ENCODE measurements at regions not wholly inside any gene's neighbourhood (a gene's known extent, or its start where the extent isn't known, plus 50 kb on each side); places are given as distances from the start of the nearest gene placed in this dataset.

DNA sequence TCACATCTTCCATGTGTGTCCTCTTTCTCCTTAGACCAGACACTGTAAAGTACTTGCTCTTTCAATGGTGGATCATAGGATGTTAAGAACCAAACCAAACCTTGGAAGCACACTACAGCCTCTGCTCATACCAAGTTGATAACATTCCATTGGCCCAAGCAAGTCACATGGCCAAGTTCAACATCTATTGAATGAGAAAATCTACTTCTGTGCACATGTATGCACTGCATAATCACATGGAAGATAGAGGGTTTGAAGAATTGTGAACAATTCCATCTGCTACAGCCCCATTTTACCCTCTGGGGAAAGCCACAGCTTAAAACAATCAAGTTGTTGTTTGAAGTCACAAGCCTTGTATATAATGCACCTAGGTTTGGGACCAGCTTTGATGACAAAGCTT is 68.2 kb downstream of the MFAP3 start:
- no peak for DNase-seq (ENCODE audit: low read depth)
- H3K4me3 ChIP-seq (ENCODE audit: low read depth, low read length): no peak overlapping the region

DNA sequence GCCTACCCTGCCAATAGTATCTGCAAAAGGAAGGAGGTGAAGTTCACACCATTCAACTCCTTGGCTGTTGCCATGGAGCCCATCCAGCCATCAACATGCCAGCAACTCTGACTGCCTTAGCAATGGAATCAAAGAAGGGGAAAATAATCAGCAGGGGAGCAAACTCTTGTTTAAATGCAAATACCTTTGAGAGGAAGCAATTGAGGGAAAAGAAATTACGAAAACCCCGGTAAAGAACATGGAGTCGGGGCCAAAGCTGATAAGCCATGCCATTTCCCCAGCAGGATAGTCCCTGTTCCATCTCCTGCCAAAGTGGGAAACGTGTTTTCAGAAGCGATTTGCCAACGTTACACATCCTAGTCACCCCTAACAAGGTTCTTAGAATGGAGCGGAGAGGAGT is 69.0 kb downstream of the MFAP3 start:
- DNase-seq (ENCODE audit: low read depth): no peak

DNA sequence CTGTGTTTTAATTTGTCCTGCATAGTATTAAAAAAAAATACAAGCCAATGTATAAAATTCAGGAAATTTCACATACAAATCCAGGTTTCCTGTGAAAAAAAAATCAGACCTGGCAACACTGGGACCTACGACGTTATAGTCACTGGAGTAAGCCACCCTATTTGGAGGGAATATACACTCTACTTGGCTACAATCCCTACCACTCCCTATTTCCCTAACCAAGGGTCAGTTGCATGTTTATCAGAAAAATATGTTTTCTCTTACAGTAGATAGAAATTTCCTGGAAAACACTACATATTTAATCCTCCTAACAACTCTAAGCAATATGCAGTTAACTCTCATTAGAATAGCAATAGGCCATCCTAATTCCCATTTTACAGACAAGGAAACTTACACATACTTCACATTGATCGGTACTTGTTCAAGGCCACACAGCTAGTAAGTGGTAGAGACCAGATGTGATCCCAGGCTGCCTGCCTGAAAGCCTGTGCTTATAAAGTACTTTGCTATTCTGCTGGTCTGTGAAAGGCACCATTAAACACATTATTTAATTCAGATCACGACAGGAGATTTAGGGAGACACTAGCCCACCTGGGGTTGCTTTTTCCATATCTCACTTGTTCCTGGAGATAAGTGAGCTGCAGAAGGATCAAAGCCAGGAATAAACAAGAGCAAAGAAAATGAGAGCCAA is 70.8 kb downstream of the MFAP3 start:
- no peak for DNase-seq (ENCODE audit: low read depth)
- H3K4me3 ChIP-seq (ENCODE audit: low read depth, low read length): no peak overlapping the region

More for the DNA sequence above, 69.0 kb downstream of the MFAP3 start:
- no peak overlapping the region for H3K4me3 ChIP-seq (ENCODE audit: low read depth, low read length)

DNA sequence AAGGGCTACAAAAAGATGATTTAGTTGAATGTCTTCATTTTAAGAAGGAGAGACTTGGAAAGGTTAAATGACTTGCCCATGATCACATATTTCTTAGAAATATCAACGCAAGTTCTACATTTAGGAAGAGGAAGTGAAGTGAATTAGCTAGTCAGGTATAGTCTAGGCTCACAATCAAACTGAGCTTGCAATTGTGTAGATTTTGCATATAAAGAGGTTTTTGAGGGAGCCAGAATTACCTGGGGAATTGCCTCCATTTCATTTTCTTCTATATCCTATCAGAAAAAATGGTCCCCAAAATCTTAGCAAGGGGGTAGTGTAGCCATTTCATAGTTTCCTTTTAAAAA is 71.3 kb downstream of the MFAP3 start:
- DNase-seq (ENCODE audit: low read depth): no peak
- no peak overlapping the region for H3K4me3 ChIP-seq (ENCODE audit: low read depth, low read length)

DNA sequence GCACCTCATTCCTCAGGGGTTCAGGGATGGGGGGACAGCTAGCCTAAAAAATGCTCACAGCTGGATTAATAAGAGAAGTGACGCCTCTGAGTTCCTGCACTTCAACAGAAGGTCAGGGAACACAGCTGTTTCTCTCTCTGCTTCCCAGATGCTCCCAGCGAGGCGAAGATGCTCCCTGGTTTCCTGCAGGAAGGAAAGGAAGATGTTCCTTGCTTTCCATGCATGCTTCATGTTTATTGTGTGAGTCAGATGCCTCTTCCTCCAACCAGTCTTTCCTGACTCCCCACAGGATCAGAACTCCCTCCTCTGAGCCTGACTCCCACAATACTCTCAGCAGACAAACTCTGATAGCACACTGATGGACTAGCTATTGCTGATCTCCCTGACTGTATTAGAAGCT is 71.9 kb downstream of the MFAP3 start:
- DNase-seq (ENCODE audit: low read depth): no peak
- no peak overlapping the region for H3K4me3 ChIP-seq (ENCODE audit: low read depth, low read length)

DNA sequence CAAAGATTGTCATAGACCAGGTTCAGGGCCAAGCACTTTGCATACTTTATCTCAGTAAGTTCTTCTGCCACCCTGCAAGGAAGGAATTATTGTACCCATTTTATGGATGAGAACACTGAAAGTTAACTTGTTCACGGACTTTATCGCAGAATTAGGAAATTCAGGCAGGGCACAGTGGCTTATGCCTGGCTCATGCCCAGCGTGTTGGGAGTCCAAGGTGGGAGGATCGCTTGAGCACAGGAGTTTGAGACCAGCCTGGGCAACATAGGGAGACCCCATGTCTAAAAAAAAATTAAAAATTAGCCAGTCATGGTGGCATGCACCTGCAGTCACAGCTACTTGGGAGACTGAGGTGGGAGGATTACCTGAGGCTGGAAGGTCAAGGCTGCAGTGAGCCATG is 72.4 kb downstream of the MFAP3 start:
- no peak overlapping the region for H3K4me3 ChIP-seq (ENCODE audit: low read depth, low read length)
- DNase-seq (ENCODE audit: low read depth): no peak

DNA sequence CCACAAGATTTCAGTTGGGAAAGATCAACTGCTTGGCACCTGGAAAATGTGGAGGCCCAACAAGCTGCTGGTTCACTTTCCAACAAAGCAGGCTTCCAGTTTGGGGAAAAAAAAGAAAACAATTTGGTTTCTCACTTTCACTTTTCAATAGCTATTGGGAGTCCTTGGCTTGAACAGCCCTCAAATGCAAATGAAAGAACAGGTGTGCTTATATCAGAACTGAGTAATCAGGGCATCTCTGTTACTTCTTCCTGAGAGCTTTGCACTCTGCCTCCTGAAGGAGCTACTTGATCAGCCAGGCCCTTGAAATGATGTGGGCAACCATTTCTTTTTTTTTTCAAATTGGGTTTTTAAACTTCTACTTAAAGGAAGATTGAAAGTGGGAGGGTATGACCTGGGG is 73.5 kb downstream of the MFAP3 start:
- no peak for DNase-seq (ENCODE audit: low read depth)
- H3K4me3 ChIP-seq (ENCODE audit: low read depth, low read length): no peak overlapping the region

DNA sequence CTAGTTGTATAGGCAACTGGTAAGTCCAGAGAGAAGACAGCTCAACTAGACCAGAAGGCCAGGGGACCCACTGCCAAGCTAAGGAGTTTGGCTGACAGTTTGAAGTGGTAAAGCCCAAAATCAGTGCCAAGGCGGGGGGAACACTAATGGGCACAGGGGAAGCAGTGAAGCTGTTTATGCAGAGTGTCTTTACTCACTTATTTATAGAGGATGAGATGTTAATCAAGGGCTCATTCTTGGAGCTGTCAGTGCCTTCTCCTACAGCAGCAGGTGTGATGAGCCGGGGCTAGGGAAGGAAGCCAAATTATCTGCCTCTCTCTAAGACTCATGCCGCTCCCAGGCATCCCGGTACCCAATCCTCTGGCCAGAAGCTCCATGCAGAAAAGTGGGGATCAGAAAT is 75.2 kb upstream of the GALNT10 start:
- H3K4me3 ChIP-seq (ENCODE audit: low read depth, low read length): no peak overlapping the region
- no peak for DNase-seq (ENCODE audit: low read depth)

DNA sequence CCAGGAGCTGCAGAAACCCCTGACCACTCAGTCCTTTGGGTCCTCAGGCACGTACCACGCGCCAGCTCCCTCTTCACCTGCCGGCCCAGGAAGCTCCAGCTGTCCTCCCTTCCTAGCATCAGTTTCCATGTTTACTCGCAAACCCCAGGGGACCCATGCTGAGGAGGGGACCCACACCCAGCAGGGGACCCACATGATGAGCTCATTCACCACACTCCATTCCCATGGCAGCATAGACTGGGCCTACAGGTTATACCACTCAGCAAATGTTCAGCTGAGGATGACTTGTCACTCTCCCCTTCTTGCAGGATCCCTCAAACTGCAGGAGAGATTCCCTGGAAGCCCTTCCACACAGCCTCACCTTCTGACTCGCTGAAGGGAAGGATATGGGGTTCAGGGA is 73.5 kb upstream of the GALNT10 start:
- DNase-seq (ENCODE audit: low read depth): no peak
- H3K4me3 ChIP-seq (ENCODE audit: low read depth, low read length): no peak overlapping the region

DNA sequence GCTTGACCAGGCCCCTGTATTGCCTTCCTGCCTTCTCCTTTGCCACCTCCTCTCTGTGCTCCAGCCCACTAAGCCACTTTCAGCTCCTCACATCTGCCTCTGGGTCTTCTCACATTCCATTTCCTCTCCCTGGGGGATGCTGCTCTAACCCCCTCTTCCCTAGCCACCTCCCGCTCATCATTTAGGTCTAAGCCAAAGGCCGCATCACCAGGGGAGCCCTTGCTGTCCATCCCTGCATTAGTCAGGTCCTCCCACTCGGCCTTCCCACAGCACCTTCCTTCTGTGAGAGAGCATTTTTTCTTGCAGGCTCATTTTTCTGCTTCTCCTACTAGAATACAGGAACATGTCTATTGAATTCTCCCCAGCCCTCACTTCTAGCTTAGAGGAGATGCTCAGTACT is 72.6 kb upstream of the GALNT10 start:
- no peak overlapping the region for H3K4me3 ChIP-seq (ENCODE audit: low read depth, low read length)
- DNase-seq (ENCODE audit: low read depth): peak; percentile 4

DNA sequence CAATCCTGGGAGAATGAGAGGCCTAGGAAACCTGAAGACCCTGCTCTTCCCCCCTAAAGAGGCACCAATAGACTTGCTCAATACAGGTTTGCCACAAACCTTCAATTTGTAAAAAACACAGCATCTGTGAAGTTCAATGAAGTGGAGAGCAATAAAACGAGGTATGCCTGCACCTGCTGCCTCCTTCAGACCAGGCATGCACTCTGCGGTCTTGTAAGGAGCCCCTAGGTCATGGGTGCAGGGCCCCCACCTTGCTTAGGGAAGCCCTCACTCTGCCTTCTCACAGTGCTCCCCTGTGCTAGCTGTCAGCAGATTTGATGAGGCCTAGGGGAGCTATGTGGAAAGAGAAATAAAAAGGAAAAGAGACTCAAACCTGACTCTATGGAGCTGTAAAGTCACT is 72.1 kb upstream of the GALNT10 start:
- no peak overlapping the region for H3K4me3 ChIP-seq (ENCODE audit: low read depth, low read length)
- DNase-seq (ENCODE audit: low read depth): no peak

DNA sequence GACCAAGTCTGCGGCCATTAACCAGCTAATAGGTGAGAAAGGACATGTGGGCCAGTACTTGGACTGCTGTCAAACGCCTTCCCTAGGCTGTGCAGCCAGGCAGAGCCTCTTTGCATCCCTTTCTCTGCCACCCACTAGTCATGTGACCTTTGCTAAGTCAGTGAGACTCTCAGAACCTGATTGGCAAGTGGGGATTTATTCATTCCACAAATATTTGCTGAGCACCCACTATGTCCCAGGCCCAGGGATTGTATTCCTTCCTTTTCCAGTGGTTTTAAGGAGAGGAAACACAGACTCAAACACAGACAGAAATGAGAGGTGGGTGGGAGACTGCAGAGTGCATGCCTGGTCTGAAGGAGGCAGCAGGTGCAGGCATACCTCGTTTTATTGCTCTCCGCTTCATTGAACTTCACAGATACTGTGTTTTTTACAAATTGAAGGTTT is 71.6 kb upstream of the GALNT10 start:
- no peak overlapping the region for H3K4me3 ChIP-seq (ENCODE audit: low read depth, low read length)
- DNase-seq (ENCODE audit: low read depth): no peak

DNA sequence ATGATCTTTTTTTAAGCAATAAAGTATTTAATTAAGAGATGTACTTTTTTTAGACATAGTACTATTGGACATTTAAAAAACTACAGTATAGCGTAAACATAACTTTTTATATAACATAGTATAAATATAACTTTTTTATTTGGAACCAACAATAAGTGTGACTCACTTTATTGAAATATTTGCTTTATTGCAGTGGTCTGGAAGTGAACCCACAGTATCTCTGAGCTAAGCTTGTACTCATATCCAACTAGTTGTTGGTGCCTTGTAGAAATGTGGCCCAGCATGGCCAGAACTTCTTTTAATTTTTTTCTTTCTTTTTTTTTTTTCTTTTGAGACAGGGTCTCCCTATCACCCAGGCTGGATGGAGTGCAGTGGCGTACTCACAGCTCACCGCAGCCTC is 61.5 kb upstream of the GALNT10 start:
- no peak for DNase-seq (ENCODE audit: low read depth)
- H3K4me3 ChIP-seq (ENCODE audit: low read depth, low read length): no peak overlapping the region

DNA sequence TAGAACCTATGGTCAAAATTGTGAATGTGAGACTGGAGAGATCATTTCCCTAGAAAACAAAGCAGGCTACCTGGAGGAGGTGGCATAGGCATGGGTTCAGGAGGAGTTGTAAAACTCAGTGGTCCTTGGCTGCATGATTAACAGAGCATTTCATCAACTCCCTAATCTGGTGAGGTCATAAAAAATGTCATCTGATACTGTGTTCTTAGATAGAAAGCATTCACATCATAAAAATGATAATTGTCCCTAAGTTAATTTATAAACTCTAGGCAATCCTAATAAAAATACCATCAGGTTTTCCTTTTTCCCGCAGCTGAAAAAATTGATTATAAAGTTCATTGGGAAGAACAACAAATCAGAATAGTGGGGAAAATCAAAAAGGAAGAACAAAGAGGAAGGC is 60.6 kb upstream of the GALNT10 start:
- H3K4me3 ChIP-seq (ENCODE audit: low read depth, low read length): no peak overlapping the region
- DNase-seq (ENCODE audit: low read depth): no peak

DNA sequence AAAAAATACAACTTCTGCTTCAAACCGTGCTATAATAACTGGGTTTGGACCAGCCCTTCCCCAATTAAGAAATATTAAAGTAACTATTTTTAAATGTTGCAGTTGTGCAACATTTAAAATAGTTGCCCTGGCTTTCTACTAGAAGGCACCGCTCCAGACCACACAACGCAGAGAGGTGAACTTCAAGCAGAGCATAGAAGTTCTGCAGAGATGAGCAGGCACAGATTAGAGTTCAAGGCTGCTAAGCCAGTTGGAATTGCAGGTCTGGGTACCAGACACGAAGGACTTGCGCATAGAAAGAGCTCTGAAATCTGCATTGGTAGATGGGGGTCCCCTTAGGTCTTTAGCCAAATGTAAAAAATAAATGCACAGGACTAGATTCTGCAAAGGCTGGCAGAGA is 58.7 kb upstream of the GALNT10 start:
- no peak for DNase-seq (ENCODE audit: low read depth)
- no peak overlapping the region for H3K4me3 ChIP-seq (ENCODE audit: low read depth, low read length)

DNA sequence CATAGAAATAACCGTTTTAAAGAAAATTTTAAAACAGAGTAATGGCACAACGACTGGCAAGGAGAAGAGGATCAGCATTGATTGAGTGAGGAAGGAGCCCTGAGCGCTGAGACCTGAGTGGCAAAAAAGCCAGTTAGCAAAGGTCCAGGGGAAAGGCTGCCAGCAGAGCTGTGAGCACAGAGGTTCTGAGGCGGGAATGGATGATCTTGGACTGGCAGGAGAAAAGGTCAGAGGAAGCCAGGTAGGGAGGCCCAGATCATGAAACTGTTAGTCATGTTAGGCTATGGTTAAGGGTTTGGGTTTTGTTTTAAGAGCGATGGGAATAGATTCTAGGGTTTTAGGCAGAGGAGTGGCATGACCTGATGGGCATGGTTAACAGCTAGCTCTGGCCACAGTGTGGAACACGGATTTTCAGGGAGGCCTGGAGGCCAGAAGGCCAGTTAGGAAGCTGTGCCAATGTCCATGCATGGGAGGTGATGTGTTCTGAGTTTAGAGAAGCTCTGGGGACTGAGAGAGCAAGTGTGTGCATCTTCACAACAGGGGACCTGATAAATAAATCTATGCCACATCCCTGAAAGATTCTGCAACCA is 57.7 kb upstream of the GALNT10 start:
- H3K4me3 ChIP-seq (ENCODE audit: low read depth, low read length): no peak overlapping the region
- DNase-seq (ENCODE audit: low read depth): no peak

DNA sequence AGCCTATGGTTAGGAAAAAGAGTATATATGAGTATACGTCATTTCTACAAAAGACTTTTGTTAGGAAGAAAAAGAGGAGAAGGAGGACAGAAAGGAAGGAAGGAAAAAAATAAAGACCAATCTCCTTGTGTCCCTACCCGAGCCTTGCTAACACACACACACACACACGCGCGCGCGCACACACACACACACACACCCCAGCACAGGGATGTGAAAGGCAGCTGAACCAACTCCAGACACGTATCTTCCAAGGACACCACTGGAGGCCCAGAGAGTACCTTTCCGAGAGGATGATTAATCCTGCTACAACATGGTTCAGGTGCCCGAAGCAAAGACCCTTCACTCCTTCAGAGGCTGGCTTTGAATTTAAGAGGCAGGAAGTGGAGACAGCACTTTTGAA is 56.9 kb upstream of the GALNT10 start:
- H3K4me3 ChIP-seq (ENCODE audit: low read depth, low read length): no peak overlapping the region
- no peak for DNase-seq (ENCODE audit: low read depth)

DNA sequence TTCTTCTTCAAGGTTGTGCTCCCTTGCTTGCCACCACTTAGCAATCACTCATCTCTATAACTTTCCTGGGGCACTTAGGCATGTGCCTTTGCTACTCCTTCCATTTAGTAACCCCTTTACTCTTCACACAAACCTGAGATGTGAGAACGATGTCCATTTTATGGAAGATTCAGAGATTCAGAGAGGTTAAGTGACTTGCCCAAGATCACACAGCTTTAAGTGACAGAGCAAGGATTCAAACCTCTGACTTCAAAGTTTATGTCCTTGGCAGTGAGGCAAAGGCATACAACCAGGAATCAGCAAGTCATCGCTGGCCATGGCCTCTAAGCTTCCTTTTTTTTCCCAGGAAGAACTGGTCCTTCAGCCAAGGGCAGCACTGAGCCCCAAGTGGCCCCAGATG is 56.0 kb upstream of the GALNT10 start:
- H3K4me3 ChIP-seq (ENCODE audit: low read depth, low read length): no peak overlapping the region
- no peak for DNase-seq (ENCODE audit: low read depth)

DNA sequence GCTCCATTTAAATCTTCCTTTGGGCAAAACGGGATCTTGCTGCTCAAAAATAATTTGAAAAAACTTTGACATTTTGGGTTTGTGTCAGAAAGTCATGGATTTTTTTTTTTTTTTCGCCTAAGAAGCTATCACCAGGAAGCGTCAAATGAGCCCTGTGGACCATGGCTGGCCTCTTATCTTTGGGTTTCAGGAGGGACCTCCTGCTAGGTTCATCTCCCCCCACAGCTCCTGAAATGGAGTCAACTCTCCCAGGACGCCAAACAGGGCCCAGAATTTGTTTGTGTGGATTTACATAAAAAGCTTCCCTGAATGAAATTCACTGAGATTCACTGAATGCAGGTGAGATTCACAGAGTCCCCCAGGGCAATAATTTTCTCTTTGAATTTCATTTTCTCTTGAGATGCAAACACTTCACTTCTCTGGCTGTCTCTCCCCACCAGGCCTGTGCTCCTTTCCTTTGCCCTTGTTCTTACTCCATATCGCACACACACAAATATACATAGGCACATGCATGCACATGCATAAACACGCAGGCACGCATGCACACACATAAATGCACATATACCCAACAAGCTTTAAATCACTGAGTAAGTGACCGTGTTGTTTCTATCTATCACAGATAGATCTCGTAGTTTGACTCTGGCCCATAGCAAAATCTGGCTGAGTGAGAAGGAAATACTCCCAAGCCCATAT is 55.3 kb upstream of the GALNT10 start:
- no peak for DNase-seq (ENCODE audit: low read depth)
- H3K4me3 ChIP-seq (ENCODE audit: low read depth, low read length): no peak overlapping the region

DNA sequence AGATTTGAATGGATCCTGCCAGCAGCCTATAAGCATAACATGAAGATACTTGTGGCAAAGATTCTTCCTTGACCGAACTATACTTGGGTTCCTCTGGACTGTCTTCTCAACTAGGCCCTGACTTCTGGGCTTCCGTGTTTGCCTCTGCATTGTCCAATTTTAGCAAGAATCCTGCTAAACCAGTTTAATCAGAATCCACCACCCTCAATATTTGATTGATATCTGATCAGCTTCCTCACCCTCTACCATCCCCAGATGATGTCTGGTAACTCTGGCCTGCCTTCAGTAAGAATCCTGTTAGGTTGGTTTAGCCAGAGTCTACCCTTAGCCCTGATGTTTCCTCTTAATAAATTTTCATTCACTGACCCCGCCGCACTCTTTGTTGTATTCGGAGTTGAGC is 54.4 kb upstream of the GALNT10 start:
- DNase-seq (ENCODE audit: low read depth): no peak
- no peak overlapping the region for H3K4me3 ChIP-seq (ENCODE audit: low read depth, low read length)

DNA sequence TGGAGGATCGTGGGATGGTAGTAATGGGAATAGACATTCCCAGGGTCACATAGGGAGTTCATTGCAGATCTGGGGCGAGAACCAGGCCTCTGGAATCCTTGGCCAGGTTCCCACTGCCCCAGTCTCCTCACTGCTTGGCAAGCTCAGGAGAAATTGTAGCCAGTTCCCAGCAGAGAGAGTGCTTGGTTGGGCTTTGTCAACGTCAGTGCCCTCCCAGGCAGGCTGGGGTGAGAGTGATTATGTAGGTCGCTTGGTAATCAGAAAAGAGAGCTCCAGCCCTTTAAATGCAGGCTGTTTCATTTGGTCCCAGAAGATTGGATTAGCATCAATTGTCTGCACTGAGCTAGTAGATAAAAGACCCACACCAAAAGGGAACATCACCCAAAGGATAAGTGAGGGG is 51.8 kb upstream of the GALNT10 start:
- no peak for DNase-seq (ENCODE audit: low read depth)
- no peak overlapping the region for H3K4me3 ChIP-seq (ENCODE audit: low read depth, low read length)

Data from skeletal muscle cell (primary cell).